HepG2 (cell line): ENCODE measurements at regions not wholly inside any gene's neighbourhood (a gene's known extent, or its start where the extent isn't known, plus 50 kb on each side); places are given as distances from the start of the nearest gene placed in this dataset.

Source experiments
- ATAC-seq: fragments of 200-7000 bp; cut with Tn5 transposase; 3 replicates; pipeline ENCODE4 v1.9.1; 2020; ENCODE audit warnings: mild to moderate bottlenecking, moderate library complexity
- BruUV-seq: library from RNA; stranded (reverse); fragments of 400-500 nt; replicated peaks from 2 replicates; lab custom pipeline; 2021; lab: Mats Ljungman, UMichigan
- CTCF ChIA-PET: fragments of 300-600 bp; formaldehyde crosslinking; extraction: SDS; loops from one replicate; lab custom pipeline; 2021; ENCODE audit warnings: low total read pairs, inconsistent platforms, low intra/inter-chr PET ratio; lab: Yijun Ruan, JAX
- POLR2A ChIA-PET: fragments of 350-600 bp; sonication (Branson Sonifier 250); formaldehyde crosslinking; loops from one replicate; lab custom pipeline; 2020; ENCODE audit warnings: antibody characterized with exemption, inconsistent platforms; lab: Yijun Ruan, JAX
- DNase-seq: peaks from one replicate; pipeline ENCODE4 v3.0.0-alpha.2; 2015; ENCODE audit warnings: low spot score
- FAIRE-seq: peaks from 3 replicates; lab custom pipeline; 2011; peaks lifted over from hg19 to GRCh38; lab: Jason Lieb, UNC
- H2AFZ ChIP-seq: one replicate; pipeline ENCODE4 v1.6.1; 2011; ENCODE audit warnings: low read length, inconsistent platforms
- H3K27ac ChIP-seq: fragments of 300-600 bp; 3 replicates; pipeline ENCODE4 v1.8.0; 2011; ENCODE audit warnings: mixed run types, mild to moderate bottlenecking, mixed read lengths, low read length, inconsistent platforms; ENCODE audit not compliant: insufficient read depth; ENCODE audit errors: extremely low read length
- H3K27me3 ChIP-seq, 2 experiments: fragments of 200-600 bp in 1 of 2; 2 replicates in 1 of 2; 3 replicates in 1 of 2; pipeline versions ENCODE4 v1.6.0 to v1.8.0; 2011; ENCODE audit warnings: low read length in 2 of 2, mild to moderate bottlenecking in 2 of 2, moderate library complexity in 2 of 2, inconsistent platforms in 1 of 2; ENCODE audit not compliant: insufficient read depth in 2 of 2, control insufficient read depth in 1 of 2
- H3K36me3 ChIP-seq, 2 experiments: fragments of 200-600 bp in 1 of 2; replicated peaks in 1 of 2; 2 replicates in 1 of 2; 3 replicates in 1 of 2; pipeline versions ENCODE4 v1.5.1 to v1.8.0; 2011; ENCODE audit warnings: low read length in 2 of 2, inconsistent platforms in 1 of 2; ENCODE audit not compliant: insufficient read depth in 2 of 2, control insufficient read depth in 1 of 2
- H3K4me1 ChIP-seq: 2 replicates; pipeline ENCODE4 v1.5.1; 2012; ENCODE audit warnings: low read length, inconsistent platforms; ENCODE audit not compliant: insufficient read depth
- H3K4me2 ChIP-seq: 2 replicates; pipeline ENCODE4 v1.6.0; 2011; ENCODE audit warnings: low read depth, low read length, inconsistent platforms
- H3K4me3 ChIP-seq, 3 experiments: fragments of 200-600 bp in 1 of 3; sonication (generic), shearing (Covaris generic) in 1 of 3; replicated peaks in 1 of 3; 2 replicates each; pipeline ENCODE4 v1.5.1; 2011 to 2016; ENCODE audit warnings: low read length in 3 of 3, inconsistent platforms in 2 of 3, low read depth in 2 of 3, mild to moderate bottlenecking in 2 of 3, control low read depth in 1 of 3, mixed read lengths in 1 of 3; ENCODE audit not compliant: insufficient read depth in 1 of 3
- H3K79me2 ChIP-seq: one replicate; pipeline ENCODE4 v1.6.1; 2011; ENCODE audit warnings: low read length, inconsistent platforms; ENCODE audit not compliant: insufficient read depth
- H3K9ac ChIP-seq: 2 replicates; pipeline ENCODE4 v1.6.0; 2011; ENCODE audit warnings: mild to moderate bottlenecking, low read depth, low read length, inconsistent platforms; ENCODE audit not compliant: insufficient read depth
- H3K9me3 ChIP-seq: 2 replicates; pipeline ENCODE4 v1.5.1; 2012; ENCODE audit warnings: mild to moderate bottlenecking, low read length
- H4K20me1 ChIP-seq: 2 replicates; pipeline ENCODE4 v1.6.0; 2011; ENCODE audit warnings: inconsistent platforms, mild to moderate bottlenecking, low read length, moderate library complexity; ENCODE audit not compliant: insufficient read depth
- CCAR2 ChIP-seq: fragments of 200-400 bp; formaldehyde crosslinking; optimal IDR thresholded peaks from 2 replicates; pipeline ENCODE3; 2018; ENCODE audit warnings: low read depth, mild to moderate bottlenecking, low read length, moderate library complexity
- REPIN1 ChIP-seq: sonication (generic); formaldehyde crosslinking; IDR thresholded peaks from 2 replicates; pipeline ENCODE4 v1.8.0; 2022; ENCODE audit warnings: missing genetic modification reagents, low read depth, mild to moderate bottlenecking, borderline replicate concordance
- RXRA ChIP-seq: sonication (generic); formaldehyde crosslinking; IDR thresholded peaks from 2 replicates; pipeline ENCODE4 v1.5.1; 2020; ENCODE audit warnings: missing genetic modification reagents
- YEATS2 ChIP-seq: sonication (generic); formaldehyde crosslinking; IDR thresholded peaks from 2 replicates; pipeline ENCODE4 v1.4.0; 2020; ENCODE audit warnings: missing genetic modification reagents, borderline replicate concordance
- ZBTB46 ChIP-seq: sonication (generic); formaldehyde crosslinking; IDR thresholded peaks from 2 replicates; pipeline ENCODE4 v1.4.0; 2020; ENCODE audit warnings: mild to moderate bottlenecking, missing genetic modification reagents, borderline replicate concordance
- ZMYM2 ChIP-seq: sonication (generic); formaldehyde crosslinking; IDR thresholded peaks from 2 replicates; pipeline ENCODE4 v1.8.0; 2022; ENCODE audit warnings: mild to moderate bottlenecking, missing genetic modification reagents
- ZNF572 ChIP-seq: sonication (generic); formaldehyde crosslinking; IDR thresholded peaks from 2 replicates; pipeline ENCODE4 v1.5.1; 2020; ENCODE audit warnings: mild to moderate bottlenecking, missing genetic modification reagents
- ZNF574 ChIP-seq: sonication (generic); formaldehyde crosslinking; IDR thresholded peaks from 2 replicates; pipeline ENCODE4 v1.4.0; 2020; ENCODE audit warnings: missing genetic modification reagents
- WGBS: methylation state at CpG from one replicate; pipeline ENCODE4 v1.1.6; 2017; ENCODE audit warnings: low lambda C conversion rate; 5-methylcytosine and 5-hydroxymethylcytosine counted together
- in situ Hi-C: cut with HindIII; loops from 2 replicates; pipeline ENCODE4 v1.10.0; 2017; ENCODE audit warnings: low pct_unique_long_range_greater_than_20kb; ENCODE audit not compliant: extremely low pct_ligation_motif_present
- intact Hi-C: fragments of 100-400 bp; cut with micrococcal nuclease; formaldehyde crosslinking; loops from one replicate; pipeline ENCODE4 v1.10.0; 2022; ENCODE audit not compliant: unreplicated experiment

DNA sequence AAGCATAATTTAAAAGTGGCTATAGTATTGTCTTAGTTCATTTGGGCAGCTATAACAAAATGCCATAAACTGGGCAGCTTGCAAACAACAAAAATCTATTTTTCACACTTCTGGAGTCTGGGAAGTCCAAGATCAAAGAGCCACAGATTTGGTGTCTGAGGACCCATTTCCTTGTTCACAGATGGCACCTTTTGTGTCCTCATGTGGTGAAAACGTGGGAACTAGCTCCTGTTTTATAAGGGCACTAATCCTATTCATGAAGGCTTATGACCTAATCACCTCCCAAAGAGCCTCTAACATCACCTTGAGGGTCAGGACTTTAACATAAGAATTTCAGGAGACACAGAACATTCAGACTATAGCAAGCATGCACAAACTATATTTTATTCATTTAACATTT is 126.5 kb upstream of the WDFY3 start:
- intact Hi-C loops (no loop called here), in situ Hi-C loops (no loop called here)
- Histone ChIP-seq H3K4me1 (no peaks in the 10 kb centered on the region), H3K36me3 (no peaks in the 10 kb centered on the region), H3K4me2 (no peak overlapping the region), H3K27ac (no peak overlapping the region), H3K9me3 (peaks cover 3% of the 10 kb centered on the region; the same call in 1 of the 2 replicates), H3K4me3 (no peak overlapping the region), H3K9ac (no peak overlapping the region), H2AFZ (no peak overlapping the region), H4K20me1 (no peaks in the 10 kb centered on the region), H3K79me2 (no peaks in the 10 kb centered on the region), H3K27me3 (no peaks in the 10 kb centered on the region)
- WGBS: 0% methylated on average over 1 of the region's 1 CpG
- DNase-seq (no peak), FAIRE-seq (no peak), ATAC-seq (no peak)
- POLR2A ChIA-PET: no interaction called here
- BruUV-seq: no TSS peak
- CTCF ChIA-PET: no interaction called here
- TF ChIP-seq ZNF572 (CRISPR knock-in tag) (no peak), ZMYM2 (CRISPR knock-in tag) (no peak), CCAR2 (no peak), ZNF574 (CRISPR knock-in tag) (no peak), ZBTB46 (CRISPR knock-in tag) (no peak), REPIN1 (no peak), YEATS2 (no peak), RXRA (CRISPR knock-in tag) (no peak)
- TF ChIP-seq, all 625 proteins: peak for 0
